GM19438 (cell line): ENCODE measurements at regions not wholly inside any gene's neighbourhood (a gene's known extent, or its start where the extent isn't known, plus 50 kb on each side); places are given as distances from the start of the nearest gene placed in this dataset.
"Not testable (repeated sequence)": the region's sequence is repeated elsewhere in the genome, so short reads cannot be mapped to it uniquely, and the experiment has no call there.

Experiments used
- ATAC-seq: cut with Tn5 transposase; IDR thresholded peaks from one replicate; pipeline ENCODE4 v1.9.1; 2021; ENCODE audit warnings: low read depth; ENCODE audit not compliant: unreplicated experiment

DNA sequence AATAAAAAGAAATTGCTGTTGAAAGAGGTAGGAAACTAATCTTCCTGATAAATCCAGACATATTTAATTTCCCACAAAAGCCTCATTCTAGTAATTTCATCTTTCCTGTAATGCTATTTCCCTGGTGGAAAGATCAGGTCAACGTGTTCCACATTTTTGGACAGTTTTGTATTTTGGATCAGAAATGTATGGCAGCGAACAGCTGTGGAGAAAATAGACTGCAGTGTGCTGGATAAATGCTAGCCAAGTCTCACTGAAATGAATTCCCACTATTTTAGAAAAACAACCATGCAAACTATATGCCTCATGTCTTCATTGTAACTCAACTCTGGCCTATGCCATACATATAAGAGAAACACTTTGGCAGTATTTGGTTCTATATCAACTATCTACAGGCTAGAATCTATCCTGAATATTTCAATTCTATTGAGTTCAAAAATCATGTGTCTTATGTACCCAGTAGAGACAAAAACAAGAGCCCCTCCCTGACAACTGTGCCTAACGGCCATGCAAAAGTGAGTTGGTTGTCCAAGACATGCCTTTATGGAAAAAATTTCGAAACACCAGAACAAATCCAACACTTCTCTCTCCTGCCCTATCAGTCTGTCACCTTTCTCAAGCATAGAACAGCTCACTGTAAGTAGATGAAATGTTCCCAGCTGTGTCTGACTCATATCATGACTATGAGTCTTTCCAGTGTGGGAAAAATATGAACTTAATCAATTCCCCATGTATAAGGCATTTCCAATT, 191.3 kb upstream of the NREP start:
- ATAC-seq, result no peak

DNA sequence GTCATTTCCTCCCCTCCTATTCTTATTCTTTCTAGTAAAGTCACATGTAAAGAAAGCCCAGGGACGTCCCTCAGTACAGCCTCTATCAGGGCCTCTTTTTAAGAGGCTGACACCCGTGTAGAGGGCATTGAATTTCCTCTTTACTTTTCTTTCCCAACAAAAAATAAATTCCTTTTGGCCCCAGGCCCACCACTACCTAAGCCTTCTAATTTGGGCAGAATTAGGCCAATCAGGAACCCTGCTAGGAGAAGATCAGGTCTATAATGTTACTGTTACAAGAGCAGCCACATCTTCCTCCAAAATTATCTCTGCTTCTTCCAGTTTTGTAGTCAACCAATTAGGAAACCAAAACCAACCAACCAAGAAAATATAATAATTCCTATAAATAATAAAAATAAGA, 189.6 kb upstream of the NREP start:
- no peak for ATAC-seq

DNA sequence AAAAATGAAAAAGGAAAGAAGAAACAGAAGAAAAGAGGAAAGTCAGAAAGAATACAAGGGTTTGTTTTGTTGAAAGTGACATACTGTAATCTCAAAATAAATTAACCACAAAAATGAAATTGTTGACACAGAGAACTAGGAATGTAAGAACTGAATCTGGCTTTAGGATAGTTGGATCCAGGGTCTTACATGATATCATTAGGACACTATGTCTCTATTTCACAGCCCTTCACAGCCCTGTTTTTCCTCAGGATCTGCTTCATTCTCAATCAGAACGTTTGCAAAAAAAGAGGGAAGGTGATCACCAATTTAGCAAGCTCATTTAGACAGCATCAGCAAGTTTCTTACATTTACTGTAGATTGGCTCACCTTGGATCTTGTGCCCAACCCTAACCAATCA, 188.5 kb upstream of the NREP start:
- ATAC-seq, result no peak

DNA sequence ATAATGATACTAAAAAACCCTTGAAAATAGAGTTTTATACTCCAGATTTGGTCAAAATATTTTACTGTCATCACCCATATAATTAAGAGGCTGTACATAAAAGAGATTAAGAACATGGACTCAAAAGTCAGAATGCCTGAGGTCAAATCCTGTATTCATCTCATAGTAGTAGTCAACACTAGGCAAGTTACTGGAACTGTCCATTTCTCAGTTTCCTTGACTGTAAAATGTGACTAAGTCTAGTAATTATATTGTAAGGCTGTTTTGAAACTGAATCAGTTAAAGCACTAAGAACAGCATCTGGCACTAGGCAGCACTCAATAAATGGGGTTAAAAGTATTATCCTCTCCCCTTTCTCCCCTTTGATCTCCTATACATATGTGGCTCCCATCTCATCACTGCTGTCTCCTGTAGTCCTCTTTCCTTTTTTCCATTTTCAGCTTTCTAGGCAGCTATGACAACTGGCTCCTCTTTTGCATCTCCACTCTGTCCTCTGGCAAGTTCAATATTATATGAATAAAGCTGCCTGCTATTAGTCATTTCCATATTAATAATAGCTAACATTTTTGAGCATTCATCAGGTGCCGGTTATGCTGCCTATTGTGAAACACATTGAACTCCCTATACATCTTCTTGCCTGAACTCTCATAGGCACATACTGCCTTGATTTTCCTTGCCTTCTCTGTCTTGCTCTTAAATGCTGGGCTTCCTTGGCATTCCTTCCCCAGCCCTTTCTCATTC, 185.8 kb upstream of the NREP start:
- ATAC-seq, result no peak

DNA sequence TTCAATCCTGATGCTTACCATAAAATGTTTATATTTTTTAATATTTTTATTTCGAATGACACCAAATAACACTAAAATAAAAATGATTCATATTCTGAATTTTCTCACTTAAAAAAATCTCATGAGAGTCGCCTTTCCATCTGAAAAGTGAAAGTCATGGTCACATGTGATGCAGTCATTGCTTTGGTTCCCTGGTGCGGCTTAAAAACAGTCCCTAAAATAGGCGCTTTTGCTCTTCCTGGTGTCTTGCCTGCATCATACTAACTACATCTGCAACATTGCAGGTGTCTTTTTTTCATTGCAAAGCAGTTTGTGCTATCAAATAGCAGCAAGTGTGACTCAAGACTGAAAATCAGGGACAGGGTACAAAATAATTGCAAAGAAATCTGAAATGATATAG, 185.2 kb upstream of the NREP start:
- no peak for ATAC-seq

DNA sequence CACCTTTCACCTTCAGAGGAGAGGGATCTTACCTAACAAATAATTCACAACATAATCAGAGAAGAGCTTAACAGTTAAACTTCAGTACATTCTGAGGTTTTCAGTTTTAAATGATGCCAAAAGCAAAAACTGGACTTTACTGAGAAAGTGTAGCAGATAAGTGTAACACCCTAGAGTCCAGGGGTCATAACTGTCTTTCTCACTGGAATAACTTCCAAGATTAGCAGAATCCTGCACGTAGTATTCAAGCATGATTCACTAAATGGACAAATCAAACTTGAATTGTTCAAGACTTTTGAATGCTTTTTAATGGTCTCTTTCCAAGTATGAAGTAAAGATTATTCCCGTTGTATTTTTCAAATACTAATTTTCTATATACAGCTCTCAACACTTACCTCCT, 180.1 kb upstream of the NREP start:
- no peak for ATAC-seq

DNA sequence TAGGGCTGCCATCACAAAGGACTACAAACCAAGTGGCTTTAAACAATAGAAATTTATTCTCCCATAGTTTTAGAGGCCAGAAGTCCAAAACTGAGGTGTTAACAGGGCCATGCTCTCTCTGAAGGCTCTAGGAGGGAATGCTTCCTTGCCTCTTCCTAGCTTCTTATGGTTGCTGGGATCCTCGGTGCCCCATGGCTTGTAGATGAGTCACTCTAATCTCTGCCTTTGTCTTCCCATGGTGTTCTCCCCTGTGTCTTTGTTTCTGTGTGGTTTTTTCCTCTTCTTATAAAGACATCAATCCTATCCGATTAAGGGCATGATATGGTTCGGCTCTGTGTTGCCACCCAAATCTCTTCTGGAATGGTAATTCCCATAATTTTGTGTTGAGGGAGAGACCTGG, 178.8 kb upstream of the NREP start:
- ATAC-seq, result no peak

DNA sequence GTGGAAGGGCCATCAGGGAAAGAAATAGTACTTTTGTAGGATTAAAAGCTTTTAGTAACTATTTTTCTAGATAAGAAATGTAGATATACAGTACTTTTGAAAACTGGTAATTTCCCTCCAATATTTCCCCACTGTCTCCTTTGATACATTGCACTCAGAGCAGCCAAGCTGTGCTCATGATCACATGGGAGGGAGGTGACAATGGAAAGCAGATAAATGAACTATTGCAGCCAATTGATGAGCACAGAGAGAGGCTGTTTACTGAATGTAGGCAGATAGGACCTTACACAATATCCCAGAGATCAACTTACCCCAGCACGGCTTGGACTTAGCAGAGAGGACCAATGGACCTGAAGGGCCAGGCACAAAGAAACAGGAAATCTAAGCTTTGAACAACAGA, 178.0 kb upstream of the NREP start:
- ATAC-seq, result no peak

DNA sequence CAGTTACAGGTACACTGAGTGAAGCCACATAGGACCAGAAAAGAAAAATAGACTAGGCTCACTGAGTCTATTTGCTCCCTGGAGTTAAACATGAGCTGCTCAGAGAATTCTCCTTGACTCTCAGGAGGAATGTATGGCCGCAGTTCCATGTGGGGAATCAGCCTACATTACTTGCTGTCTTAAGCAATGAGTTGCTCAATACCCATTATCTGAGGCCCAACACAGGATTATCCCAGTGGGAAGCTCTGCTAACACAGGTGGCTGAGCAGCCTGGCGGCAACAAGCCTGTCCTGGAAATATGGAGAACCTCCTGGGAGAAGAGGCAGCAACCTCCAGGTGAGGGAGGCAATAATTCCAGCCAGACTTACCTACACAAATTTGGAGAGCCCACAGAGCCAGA, 177.5 kb upstream of the NREP start:
- no peak for ATAC-seq

DNA sequence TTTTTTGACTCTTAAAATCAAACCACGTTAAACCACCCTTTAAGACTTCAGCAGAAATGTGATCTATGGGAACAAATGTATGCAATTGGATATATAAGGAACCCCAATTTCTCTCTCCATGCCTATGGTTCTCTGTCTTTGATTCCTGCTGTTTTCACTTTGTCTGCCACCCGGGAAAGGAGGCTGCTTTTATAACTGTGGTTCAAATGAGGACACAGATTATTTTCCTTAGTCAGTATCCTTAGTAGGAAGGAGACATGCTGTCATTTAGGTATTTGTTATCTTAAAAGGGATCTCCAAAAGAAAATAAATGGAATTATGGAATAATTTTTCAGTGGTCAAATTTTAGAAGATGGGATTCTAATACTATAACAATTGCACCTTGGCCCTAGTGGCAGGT, 176.1 kb upstream of the NREP start:
- ATAC-seq, result no peak

DNA sequence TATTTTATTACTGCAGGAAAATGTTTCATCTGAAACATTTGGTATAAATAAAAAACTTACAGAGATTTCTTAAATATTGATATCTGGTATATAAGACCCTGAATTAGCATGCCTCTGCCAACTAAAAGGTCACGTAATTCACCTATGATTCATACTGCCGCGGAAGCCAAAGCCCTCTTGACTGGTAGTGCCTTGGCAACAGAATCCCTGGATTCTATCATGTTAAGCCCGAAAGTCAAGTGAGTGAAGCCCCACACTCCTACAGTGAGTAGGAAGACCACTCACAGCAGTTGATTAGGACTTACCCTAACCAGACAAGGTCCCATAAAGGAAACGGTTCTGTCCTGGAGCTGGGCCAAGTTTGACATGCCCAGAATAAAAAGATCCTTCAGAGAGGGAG, 175.6 kb upstream of the NREP start:
- ATAC-seq, result no peak

DNA sequence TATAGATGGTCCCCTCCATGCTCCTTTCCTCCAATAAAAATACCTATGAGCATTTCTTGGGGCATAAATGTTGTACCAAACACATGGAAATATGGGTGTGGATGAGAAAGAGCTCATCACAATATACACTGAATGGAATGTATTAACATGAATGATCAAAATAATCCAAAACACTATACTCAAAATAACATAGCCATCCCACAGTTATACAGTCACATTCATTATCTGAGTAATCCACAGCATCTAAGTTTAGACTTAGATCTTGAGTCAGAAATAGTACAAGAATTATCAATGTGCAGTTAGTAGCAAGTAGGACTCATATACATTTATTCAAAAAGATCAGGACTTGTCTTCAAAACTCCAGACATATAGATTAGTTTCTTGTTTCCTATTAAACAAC, 175.2 kb upstream of the NREP start:
- ATAC-seq, result no peak

DNA sequence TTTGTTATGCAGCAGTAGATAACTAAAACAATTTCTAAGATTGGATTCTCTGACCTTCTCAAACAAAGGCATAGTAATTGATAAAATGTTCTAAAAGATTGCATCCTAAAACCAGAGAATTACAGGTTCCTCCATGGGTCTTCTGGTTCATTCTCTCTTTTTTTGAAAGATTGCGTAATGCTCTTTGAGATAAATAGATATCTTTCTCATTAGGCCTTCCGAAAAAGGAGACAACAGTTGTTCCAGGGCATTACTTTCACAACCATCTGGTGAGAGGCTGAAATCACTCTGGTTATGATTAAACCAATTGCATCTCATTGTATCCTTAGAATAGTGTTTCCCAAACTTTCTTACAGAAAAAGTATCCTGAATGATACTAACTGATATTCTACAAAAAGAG, 174.7 kb upstream of the NREP start:
- no peak for ATAC-seq

DNA sequence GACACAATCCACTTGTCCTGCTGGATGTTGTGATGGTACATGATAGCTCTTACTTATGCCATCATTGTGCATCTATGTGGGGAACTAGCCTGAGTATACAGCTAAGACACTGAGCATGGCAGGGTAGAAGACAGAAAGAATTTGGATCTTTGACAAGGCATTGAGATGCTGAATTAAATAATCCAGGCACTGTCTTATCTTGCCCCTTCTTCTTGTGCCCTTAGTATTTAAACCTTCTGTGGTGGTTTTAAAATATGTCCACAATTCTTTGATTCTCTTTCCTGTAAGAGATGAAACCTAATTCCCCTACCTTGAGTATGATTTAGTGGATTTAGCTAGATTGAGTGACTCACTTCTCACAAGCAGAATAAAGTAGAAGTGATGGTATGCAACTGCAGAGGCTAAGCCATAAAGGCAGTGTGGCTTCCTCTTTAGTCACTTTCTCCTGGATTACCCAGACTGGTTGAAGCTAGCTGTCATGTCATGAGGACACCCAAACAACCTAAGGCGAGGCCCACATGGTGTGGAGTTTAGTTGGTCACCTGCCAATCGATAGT, 174.0 kb upstream of the NREP start:
- ATAC-seq, result no peak

DNA sequence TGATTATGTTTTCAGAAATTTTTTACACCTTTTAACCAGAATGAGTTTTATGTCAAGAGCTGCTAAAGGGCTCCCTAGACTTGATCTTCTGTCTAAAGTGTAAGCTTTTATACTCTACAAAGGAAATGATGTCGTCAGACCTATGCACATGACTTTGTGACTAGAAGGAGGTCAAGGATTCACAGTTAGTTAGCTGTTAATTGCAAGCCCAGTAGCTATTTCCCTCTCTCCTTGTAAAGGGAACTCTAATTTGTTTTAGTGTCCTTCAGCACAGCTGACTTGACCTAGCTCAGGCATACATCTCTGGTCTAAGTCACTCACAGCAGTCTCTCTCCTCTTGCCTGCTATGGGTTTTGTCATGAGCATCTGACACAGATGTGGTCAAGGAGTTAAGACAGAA, 173.5 kb upstream of the NREP start:
- ATAC-seq, result no peak

DNA sequence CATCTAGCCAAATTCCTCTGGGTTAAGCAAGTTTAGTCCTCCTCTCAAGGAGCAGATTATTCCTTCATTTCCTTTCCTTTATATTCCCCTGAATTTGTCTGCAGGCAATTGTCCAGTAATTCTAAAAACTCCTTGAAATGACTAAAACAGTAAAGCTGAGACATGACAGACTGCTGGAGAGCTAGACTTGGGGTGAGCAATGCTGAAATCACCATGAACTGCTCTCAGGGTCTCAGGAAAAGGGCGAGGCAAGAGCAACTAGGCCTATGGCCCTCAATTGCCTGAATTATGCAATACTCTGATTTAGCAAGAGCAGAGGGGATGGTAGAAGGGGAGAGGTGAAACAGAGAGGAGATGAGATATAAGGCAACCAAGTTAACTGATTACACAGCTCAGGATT, 172.9 kb upstream of the NREP start:
- no peak for ATAC-seq

DNA sequence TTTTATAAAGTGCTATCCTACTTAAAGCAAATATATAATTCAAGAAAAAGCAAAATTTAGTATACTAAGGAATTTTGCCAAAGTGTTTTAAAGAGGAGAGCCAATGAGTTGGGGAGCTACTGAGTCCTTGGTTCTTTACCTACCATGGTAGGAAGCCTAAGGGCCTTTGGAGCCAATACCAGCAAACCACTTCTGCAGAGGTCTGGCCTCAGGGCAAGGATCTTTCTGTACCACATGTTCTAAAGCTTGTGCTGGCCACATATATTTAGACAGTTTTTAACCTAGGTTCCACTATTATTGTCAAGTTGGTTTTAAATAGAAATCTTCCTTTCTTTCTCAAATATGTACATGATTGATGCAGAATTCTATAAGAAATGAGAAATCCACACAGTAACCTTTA, 172.3 kb upstream of the NREP start:
- no peak for ATAC-seq

DNA sequence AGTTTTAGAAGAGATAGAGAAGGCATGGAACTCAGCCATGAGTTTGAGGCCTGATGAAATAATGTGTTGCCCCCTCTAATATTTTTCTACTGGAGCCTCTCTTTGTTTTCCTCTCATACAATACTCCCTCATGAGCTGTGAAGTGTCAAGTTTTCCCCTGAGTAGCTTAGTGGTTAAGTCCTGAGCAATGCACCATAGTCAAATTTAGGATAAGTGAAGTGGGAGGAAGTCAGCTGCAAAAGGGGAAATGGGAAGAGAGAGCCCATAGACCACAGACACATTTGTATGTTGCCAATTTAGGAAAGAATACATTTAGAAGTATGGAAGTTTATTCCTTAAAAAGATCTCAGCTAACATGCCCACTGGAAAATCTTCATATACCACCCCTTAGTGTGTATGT, 171.5 kb upstream of the NREP start:
- no peak for ATAC-seq

DNA sequence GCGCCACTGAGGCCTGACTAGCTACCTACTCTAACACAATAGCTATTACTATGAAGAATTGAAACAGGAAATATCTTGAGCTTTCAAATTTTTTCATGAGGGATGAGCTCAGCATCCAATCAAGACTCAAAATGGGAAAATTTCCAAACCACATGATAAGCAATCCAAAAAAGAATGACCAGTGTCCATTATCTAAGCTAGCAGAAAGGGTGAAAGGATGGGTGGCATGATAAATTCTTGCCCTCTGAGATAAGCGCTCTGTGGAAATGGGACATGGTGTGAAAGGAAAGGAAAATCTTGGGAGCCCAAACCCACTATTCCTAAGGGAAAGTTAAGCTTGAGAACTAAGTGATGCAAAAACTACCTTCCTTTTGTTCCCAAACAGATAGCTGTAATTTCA, 170.2 kb upstream of the NREP start:
- ATAC-seq, result no peak

DNA sequence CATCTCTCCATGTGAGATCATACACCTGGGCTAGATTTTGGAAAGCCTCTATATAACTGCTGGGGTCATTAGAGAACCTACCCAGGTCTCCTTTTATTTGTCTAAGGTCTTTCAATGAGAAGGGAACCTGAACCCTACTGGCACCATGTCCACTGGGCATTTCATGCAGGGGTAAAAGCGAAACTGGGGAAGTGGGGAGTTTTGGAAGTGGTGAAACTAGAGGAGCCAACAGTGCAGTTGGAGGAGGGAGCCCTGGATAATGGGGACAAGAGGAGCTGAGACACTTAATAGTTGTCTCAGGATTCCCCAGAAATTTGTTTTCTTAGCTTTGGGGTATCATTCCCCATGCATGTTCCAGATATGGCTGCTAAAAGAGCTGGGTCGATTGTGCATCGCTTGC, 169.0 kb upstream of the NREP start:
- no peak for ATAC-seq

DNA sequence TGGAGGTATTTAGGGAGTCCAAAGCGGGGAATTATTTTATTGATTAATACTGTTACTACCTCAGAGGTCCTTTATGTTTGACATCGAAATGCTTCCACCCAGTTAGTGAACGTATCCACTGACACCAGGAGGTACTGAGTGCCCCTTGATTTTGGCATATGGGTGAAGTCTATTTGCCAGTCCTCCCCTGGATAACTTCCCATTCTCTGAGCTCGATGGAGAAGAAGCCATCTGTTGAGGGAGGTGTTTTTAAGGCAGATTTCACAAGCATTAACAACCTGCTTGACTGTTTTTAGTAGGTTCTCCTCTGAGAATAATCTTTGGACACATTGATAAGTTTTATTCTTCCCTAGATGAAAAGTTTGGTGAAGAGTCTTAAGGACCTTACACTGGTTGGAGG, 165.3 kb upstream of the NREP start:
- ATAC-seq, result no peak

DNA sequence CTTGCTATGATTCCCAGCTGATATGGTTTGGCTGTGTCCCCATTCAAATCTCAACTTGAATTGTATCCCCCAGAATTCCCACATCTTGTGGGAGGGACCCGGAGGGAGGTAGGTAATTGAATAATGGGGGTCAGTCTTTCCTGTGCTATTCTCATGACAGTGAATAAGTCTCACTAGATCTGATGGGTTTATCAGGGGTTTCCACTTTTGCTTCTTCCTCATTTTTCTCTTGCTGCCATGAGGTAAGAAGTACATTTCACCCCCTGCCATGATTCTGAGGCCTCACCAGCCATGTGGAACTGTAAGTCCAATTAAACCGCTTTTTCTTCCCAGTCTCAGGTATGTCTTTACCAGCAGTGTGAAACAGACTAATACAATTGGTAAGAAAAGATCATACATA, 164.7 kb upstream of the NREP start:
- not testable (repeated sequence) for ATAC-seq
